Endothelial cell of umbilical vein (primary cell): ENCODE measurements at regions not wholly inside any gene's neighbourhood (a gene's known extent, or its start where the extent isn't known, plus 50 kb on each side); places are given as distances from the start of the nearest gene placed in this dataset.

Experiments
- BruUV-seq: library from RNA; stranded (reverse); fragments of 400-500 nt; replicated peaks from 2 replicates; lab custom pipeline; 2021; lab: Mats Ljungman, UMichigan
- CTCF ChIA-PET: fragments of 300-600, 350-600 bp; sonication (Branson Sonifier 250); formaldehyde crosslinking; loops from one replicate; lab custom pipeline; 2021; ENCODE audit warnings: antibody characterized with exemption, inconsistent platforms; lab: Charles Lee
- POLR2A ChIA-PET: fragments of 300-600, 350-600 bp; sonication (Branson Sonifier 250); formaldehyde crosslinking; loops from one replicate; lab custom pipeline; 2021; ENCODE audit warnings: antibody characterized with exemption, inconsistent platforms; lab: Charles Lee
- DNase-seq: peaks from one replicate; pipeline ENCODE4 v3.0.0-alpha.2; 2011; ENCODE audit warnings: low read depth, low spot score
- FAIRE-seq: peaks from 2 replicates; lab custom pipeline; 2011; peaks lifted over from hg19 to GRCh38; lab: Jason Lieb, UNC
- H2AFZ ChIP-seq: 2 replicates; pipeline ENCODE4 v1.6.0; 2012; ENCODE audit warnings: low read depth, low read length, control low read depth, inconsistent platforms
- H3K27ac ChIP-seq: 2 replicates; pipeline ENCODE4 v1.5.1; 2011; ENCODE audit warnings: low read depth, mild to moderate bottlenecking, control low read depth, low read length, moderate library complexity; ENCODE audit not compliant: insufficient read depth
- H3K27me3 ChIP-seq, 2 experiments: 2 replicates each; pipeline versions ENCODE4 v1.6.0 to v1.6.1; 2011; ENCODE audit warnings: low read length in 2 of 2, mixed read lengths in 1 of 2; ENCODE audit not compliant: control insufficient read depth in 2 of 2, insufficient read depth in 2 of 2
- H3K36me3 ChIP-seq, 2 experiments: 2 replicates in 1 of 2; 3 replicates in 1 of 2; pipeline ENCODE4 v1.5.1; 2011; ENCODE audit warnings: low read length in 2 of 2, mild to moderate bottlenecking in 1 of 2, moderate library complexity in 1 of 2; ENCODE audit not compliant: control insufficient read depth in 2 of 2, insufficient read depth in 2 of 2; ENCODE audit errors: extremely low read depth in 1 of 2
- H3K4me1 ChIP-seq: 3 replicates; pipeline ENCODE4 v1.5.1; 2011; ENCODE audit warnings: mild to moderate bottlenecking, low read length; ENCODE audit not compliant: control insufficient read depth, insufficient read depth; ENCODE audit errors: extremely low read depth
- H3K4me2 ChIP-seq: 2 replicates; pipeline ENCODE4 v1.6.1; 2011; ENCODE audit warnings: low read length, control low read depth, mixed read lengths; ENCODE audit not compliant: insufficient read depth
- H3K4me3 ChIP-seq, 3 experiments: fragments of 200-600 bp in 1 of 3; sonication (generic), shearing (Covaris generic) in 1 of 3; replicated peaks in 1 of 3; 2 replicates each; pipeline ENCODE4 v1.5.1; 2011 to 2016; ENCODE audit warnings: control low read depth in 3 of 3, low read length in 3 of 3, mild to moderate bottlenecking in 2 of 3, inconsistent platforms in 1 of 3, low read depth in 1 of 3, moderate library complexity in 1 of 3; ENCODE audit not compliant: insufficient read depth in 1 of 3
- H3K79me2 ChIP-seq: 2 replicates; pipeline ENCODE4 v1.6.0; 2012; ENCODE audit warnings: low read length, inconsistent platforms; ENCODE audit not compliant: control insufficient read depth, insufficient read depth
- H3K9ac ChIP-seq: replicated peaks from 2 replicates; pipeline ENCODE3; 2011; ENCODE audit warnings: low read length, control low read depth; ENCODE audit not compliant: insufficient read depth; ENCODE audit errors: extremely low read depth
- H3K9me1 ChIP-seq: replicated peaks from 3 replicates; pipeline ENCODE4 v1.6.0; 2011; ENCODE audit warnings: mild to moderate bottlenecking, low read length; ENCODE audit not compliant: control insufficient read depth, insufficient read depth; ENCODE audit errors: extremely low read depth
- H3K9me3 ChIP-seq: replicated peaks from 2 replicates; pipeline ENCODE4 v1.5.1; 2012; ENCODE audit warnings: low read length, inconsistent platforms; ENCODE audit not compliant: control insufficient read depth, insufficient read depth
- H4K20me1 ChIP-seq: replicated peaks from 2 replicates; pipeline ENCODE3; 2011; ENCODE audit warnings: mild to moderate bottlenecking, low read length; ENCODE audit not compliant: control insufficient read depth, insufficient read depth; ENCODE audit errors: extremely low read depth
- EZH2 ChIP-seq: IDR thresholded peaks from 2 replicates; pipeline ENCODE4 v1.6.1; 2012; ENCODE audit warnings: borderline replicate concordance, low read depth, mild to moderate bottlenecking, moderate library complexity, low read length, inconsistent platforms; ENCODE audit not compliant: severe bottlenecking
- FOS ChIP-seq: IDR thresholded peaks from 2 replicates; pipeline ENCODE4 v1.6.1; 2011; ENCODE audit warnings: mild to moderate bottlenecking, low read length, moderate library complexity, borderline replicate concordance; ENCODE audit not compliant: insufficient read depth
- GATA2 ChIP-seq: IDR thresholded peaks from 2 replicates; pipeline ENCODE4 v1.7.0; 2011; ENCODE audit warnings: low read depth, mild to moderate bottlenecking, moderate library complexity, mixed read lengths, low read length; ENCODE audit not compliant: insufficient read length, insufficient read depth
- JUN ChIP-seq: IDR thresholded peaks from 2 replicates; pipeline ENCODE4 v1.6.1; 2011; ENCODE audit warnings: borderline replicate concordance, low read depth; ENCODE audit not compliant: insufficient read length, insufficient read depth
- MYC ChIP-seq: IDR thresholded peaks from one replicate; pipeline ENCODE4 v1.6.1; 2011; ENCODE audit warnings: mild to moderate bottlenecking, low read depth, low read length
- POLR2A ChIP-seq: IDR thresholded peaks from 2 replicates; pipeline ENCODE4 v1.6.1; 2012; ENCODE audit warnings: low read depth, mild to moderate bottlenecking, control low read depth, low read length
- POLR2AphosphoS5 ChIP-seq: IDR thresholded peaks from 2 replicates; pipeline ENCODE4 v1.6.1; 2012; ENCODE audit warnings: low read depth, mild to moderate bottlenecking, control low read depth, low read length, moderate library complexity; ENCODE audit not compliant: insufficient read depth
- dilution Hi-C: fragments of 300-500 bp; cut with MboI; formaldehyde crosslinking; loops from one replicate; pipeline ENCODE4 v1.15.0; 2019; ENCODE audit warnings: low sequenced_read_pairs; ENCODE audit not compliant: extremely low pct_ligation_motif_present
- intact Hi-C: fragments of 100-400 bp; cut with micrococcal nuclease; formaldehyde crosslinking; loops from one replicate; pipeline ENCODE4 v1.10.0; 2022
- TF ChIP-seq, protein P1 (sequence below): IDR thresholded peaks from 2 replicates; pipeline ENCODE4 v1.6.1; 2011; ENCODE audit not compliant: insufficient read depth, insufficient read length

DNA sequence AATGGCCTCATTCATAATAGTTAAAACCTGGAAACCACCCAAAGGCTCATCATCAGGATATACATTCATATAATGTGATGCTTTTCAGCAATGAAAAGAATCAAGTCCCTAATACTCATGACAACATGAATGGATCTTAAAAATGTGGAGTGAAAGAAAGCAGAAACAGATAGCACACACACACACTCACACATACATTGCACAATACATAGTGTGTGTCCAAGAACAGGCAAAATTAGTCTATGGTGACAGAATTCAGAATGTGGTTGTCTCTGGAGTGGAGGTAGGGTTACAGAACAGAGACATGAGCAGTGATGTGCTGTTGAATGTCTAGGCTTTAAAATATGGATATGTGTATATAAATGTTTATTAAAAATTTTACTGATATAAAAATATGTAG, 419.9 kb upstream of the PCDH15 start:
- no peak overlapping the region for H3K4me2 ChIP-seq
- TF ChIP-seq GATA2 (no peak), POLR2AphosphoS5 (no peak), MYC (no peak), POLR2A (no peak), EZH2 (no peak), FOS (no peak)
- TF ChIP-seq, protein P1, sequence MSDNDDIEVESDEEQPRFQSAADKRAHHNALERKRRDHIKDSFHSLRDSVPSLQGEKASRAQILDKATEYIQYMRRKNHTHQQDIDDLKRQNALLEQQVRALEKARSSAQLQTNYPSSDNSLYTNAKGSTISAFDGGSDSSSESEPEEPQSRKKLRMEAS, result no peak
- H3K4me1 ChIP-seq, result no peaks in the 10 kb centered on the region
- H4K20me1 ChIP-seq, result no peaks in the 10 kb centered on the region
- intact Hi-C loops (no loop called here), dilution Hi-C loops (no loop called here)
- DNase-seq (no peak), FAIRE-seq (no peak)
- ChIA-PET CTCF (no interaction called here), POLR2A (no interaction called here)
- H3K36me3 ChIP-seq, result no peaks in the 10 kb centered on the region
- H3K9me3 ChIP-seq, result no peaks in the 10 kb centered on the region
- BruUV-seq, result no TSS peak
- no peaks in the 10 kb centered on the region for H3K27me3 ChIP-seq
- no peaks in the 10 kb centered on the region for H3K9me1 ChIP-seq
- no peak overlapping the region for H2AFZ ChIP-seq
- H3K27ac ChIP-seq, result no peak overlapping the region
- H3K4me3 ChIP-seq, result no peak overlapping the region
- no peak overlapping the region for H3K9ac ChIP-seq
- H3K79me2 ChIP-seq, result no peaks in the 10 kb centered on the region

DNA sequence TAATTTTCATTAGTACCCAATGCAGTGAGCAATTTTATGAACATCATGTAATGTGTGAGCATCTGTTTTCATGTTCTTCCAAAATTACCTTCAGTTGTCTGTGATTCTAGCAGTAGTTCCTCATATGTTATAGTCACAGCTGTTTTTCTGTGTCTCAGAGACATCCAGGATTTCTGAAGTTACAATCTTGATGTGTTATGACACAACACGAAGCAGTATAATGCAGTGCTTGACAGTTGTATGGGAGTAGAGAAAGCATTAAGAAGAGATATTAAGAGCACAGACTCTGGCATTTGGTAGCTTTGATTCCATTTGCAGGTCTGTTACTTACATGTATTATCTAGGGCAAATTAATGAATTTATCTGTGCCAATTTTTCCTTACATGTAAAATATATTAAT, 414.7 kb upstream of the PCDH15 start:
- FAIRE-seq, result no peak
- TF ChIP-seq GATA2 (no peak), JUN (no peak)
- TF ChIP-seq, protein P1, result no peak

More for the DNA sequence above, 414.7 kb upstream of the PCDH15 start:
- dilution Hi-C loops (no loop called here), intact Hi-C loops (no loop called here)
- no peaks in the 10 kb centered on the region for H4K20me1 ChIP-seq
- no peaks in the 10 kb centered on the region for H3K36me3 ChIP-seq
- CTCF ChIA-PET, result no interaction called here
- no peaks in the 10 kb centered on the region for H3K9me1 ChIP-seq
- no peak overlapping the region for H3K4me3 ChIP-seq
- BruUV-seq, result no TSS peak
- H3K4me1 ChIP-seq, result no peaks in the 10 kb centered on the region
- no peak overlapping the region for H3K4me2 ChIP-seq
- no peak overlapping the region for H3K9ac ChIP-seq
- POLR2A ChIA-PET, result no interaction called here
- H2AFZ ChIP-seq, result no peak overlapping the region
- no peaks in the 10 kb centered on the region for H3K79me2 ChIP-seq
- DNase-seq, result no peak
- H3K27ac ChIP-seq, result no peak overlapping the region
- no peaks in the 10 kb centered on the region for H3K9me3 ChIP-seq
- no peaks in the 10 kb centered on the region for H3K27me3 ChIP-seq
